ENCODE measurements at regions not wholly inside any gene's neighbourhood (a gene's known extent, or its start where the extent isn't known, plus 50 kb on each side); places are given as distances from the start of the nearest gene placed in this dataset.

- TF ChIP-seq MCM5 (IDR thresholded peaks at IDR 0.05; ENCODE audit: low read depth), result no peak
- TF ChIP-seq ZNF512 (tag; IDR thresholded peaks at IDR 0.05), result no peak
- peak; percentile 67; the same call in 1 of the 2 replicates for TF ChIP-seq CTBP1 (IDR thresholded peaks at IDR 0.05; ENCODE audit: borderline replicate concordance)
- no peak for TF ChIP-seq CBX5 (IDR thresholded peaks at IDR 0.05; ENCODE audit: borderline replicate concordance, low read depth)
- no peak for TF ChIP-seq ZNF699 (CRISPR knock-in tag; IDR thresholded peaks at IDR 0.05; ENCODE audit: insufficient replicate concordance)
- no peak for TF ChIP-seq RHOXF2B (CRISPR knock-in tag; conservative IDR thresholded peaks at IDR 0.05)
- peak; percentile 39; the same call in 1 of the 2 replicates for TF ChIP-seq ESRRA (IDR thresholded peaks at IDR 0.05; ENCODE audit: borderline replicate concordance, low read depth)
- TF ChIP-seq HNRNPL (IDR thresholded peaks at IDR 0.05; ENCODE audit: low read depth, low read length), result peak; percentile 4; the same call in 1 of the 2 replicates
- TF ChIP-seq ZNF583 (CRISPR knock-in tag; IDR thresholded peaks at IDR 0.05), result 0 out of 2 replicates have a peak, but pooled peaks have one; percentile 13
- TF ChIP-seq E2F6 (IDR thresholded peaks at IDR 0.05; ENCODE audit: borderline replicate concordance in 1 of 2, extremely low read depth in 1 of 2, insufficient read depth in 1 of 2, insufficient read length in 1 of 2, low read depth in 1 of 2, low read length in 1 of 2, poor library complexity in 1 of 2, severe bottlenecking in 1 of 2), result no peak
- TF ChIP-seq POLR2AphosphoS2 (IDR thresholded peaks at IDR 0.05; ENCODE audit: low read length), result 0 out of 2 replicates have a peak, but pooled peaks have one; percentile 16
- TF ChIP-seq POLR3G (IDR thresholded peaks at IDR 0.05; ENCODE audit: extremely low read depth, insufficient read length, insufficient replicate concordance), result no peak
- no peak for TF ChIP-seq ZNF57 (CRISPR knock-in tag; IDR thresholded peaks at IDR 0.05)
- TF ChIP-seq TSC22D4 (tag; IDR thresholded peaks at IDR 0.05), result no peak
- TF ChIP-seq NFIC (IDR thresholded peaks at IDR 0.05), result peak; percentile 100
- TF ChIP-seq ZSCAN29 (IDR thresholded peaks at IDR 0.05), result no peak
- TF ChIP-seq MLX (CRISPR knock-in tag; conservative IDR thresholded peaks at IDR 0.05), result no peak
- TF ChIP-seq KLF10 (CRISPR knock-in tag; IDR thresholded peaks at IDR 0.05), result no peak
- TF ChIP-seq ZNF282 (CRISPR knock-in tag; IDR thresholded peaks at IDR 0.05), result no peak
- TF ChIP-seq CREM (IDR thresholded peaks at IDR 0.05; ENCODE audit: low read depth), result peak; percentile 27; the same call in 1 of the 2 replicates
- TF ChIP-seq DIDO1 (tag; IDR thresholded peaks at IDR 0.05; ENCODE audit: low read depth), result no peak
- TF ChIP-seq ZZZ3 (IDR thresholded peaks at IDR 0.05), result no peak
- peak; percentile 71 for TF ChIP-seq PCBP1 (IDR thresholded peaks at IDR 0.05; ENCODE audit: low read depth, low read length, poor library complexity, severe bottlenecking)
- TF ChIP-seq CBX2 (IDR thresholded peaks at IDR 0.05; ENCODE audit: insufficient read depth, low read length, poor library complexity, severe bottlenecking), result no peak
- no peak for TF ChIP-seq MXD1 (CRISPR knock-in tag; IDR thresholded peaks at IDR 0.05; ENCODE audit: borderline replicate concordance, poor library complexity, severe bottlenecking)
- TF ChIP-seq OTX1 (CRISPR knock-in tag; IDR thresholded peaks at IDR 0.05), result no peak
Measured at GRCh38 chr5:134466241-134467069, 54.8 kb upstream of the CDKN2AIPNL start (continued).

Data from K562 (cell line).